H9 (cell line): ENCODE measurements at regions not wholly inside any gene's neighbourhood (a gene's known extent, or its start where the extent isn't known, plus 50 kb on each side); places are given as distances from the start of the nearest gene placed in this dataset.
"Not testable (repeated sequence)": the region's sequence is repeated elsewhere in the genome, so short reads cannot be mapped to it uniquely, and the experiment has no call there.

Experiments used
- DNase-seq: peaks from one replicate; pipeline ENCODE4 v3.0.0-alpha.2; 2017
- H2AFZ ChIP-seq: one replicate; pipeline ENCODE4 v1.6.1; 2013; ENCODE audit warnings: mild to moderate bottlenecking, low read length, control low read depth, moderate library complexity
- H2AK5ac ChIP-seq: 2 replicates; pipeline ENCODE4 v1.6.1; 2013; ENCODE audit warnings: low read length, control low read depth, mixed read lengths; ENCODE audit not compliant: insufficient read length
- H2BK120ac ChIP-seq: one replicate; pipeline ENCODE4 v1.6.1; 2013; ENCODE audit warnings: low read depth, mild to moderate bottlenecking, low read length, control low read depth, inconsistent platforms; ENCODE audit not compliant: poor library complexity, severe bottlenecking
- H2BK12ac ChIP-seq: 2 replicates; pipeline ENCODE4 v1.6.1; 2013; ENCODE audit warnings: low read length, control low read depth, mixed read lengths, low read depth; ENCODE audit not compliant: insufficient read length
- H2BK15ac ChIP-seq: 2 replicates; pipeline ENCODE4 v1.6.1; 2013; ENCODE audit warnings: low read depth, low read length, control low read depth
- H2BK20ac ChIP-seq: one replicate; pipeline ENCODE4 v1.6.1; 2013; ENCODE audit warnings: low read depth, mild to moderate bottlenecking, low read length, control low read depth, inconsistent platforms; ENCODE audit not compliant: poor library complexity, severe bottlenecking
- H2BK5ac ChIP-seq: 2 replicates; pipeline ENCODE4 v1.6.1; 2013; ENCODE audit warnings: low read length, control low read depth, mixed read lengths; ENCODE audit not compliant: insufficient read length
- H3K14ac ChIP-seq: 2 replicates; pipeline ENCODE4 v1.6.1; 2013; ENCODE audit warnings: low read length, control low read depth; ENCODE audit not compliant: insufficient read depth
- H3K18ac ChIP-seq: 2 replicates; pipeline ENCODE4 v1.6.1; 2013; ENCODE audit warnings: low read depth, mild to moderate bottlenecking, mixed read lengths, low read length, control low read depth; ENCODE audit not compliant: insufficient read length
- H3K23ac ChIP-seq: 2 replicates; pipeline ENCODE4 v1.6.1; 2013; ENCODE audit warnings: low read length, control low read depth, mixed read lengths, low read depth; ENCODE audit not compliant: insufficient read length
- H3K23me2 ChIP-seq: 2 replicates; pipeline ENCODE4 v1.6.1; 2013; ENCODE audit warnings: low read depth, mild to moderate bottlenecking, mixed read lengths, low read length, control low read depth; ENCODE audit not compliant: insufficient read length, poor library complexity, severe bottlenecking
- H3K27ac ChIP-seq: 2 replicates; pipeline ENCODE4 v1.5.1; 2013; ENCODE audit warnings: low read length, control low read depth, mixed read lengths, low read depth; ENCODE audit not compliant: insufficient read length
- H3K27me3 ChIP-seq: 2 replicates; pipeline ENCODE4 v1.6.1; 2013; ENCODE audit warnings: low read length, control low read depth, inconsistent platforms; ENCODE audit not compliant: insufficient read depth
- H3K4ac ChIP-seq: 2 replicates; pipeline ENCODE4 v1.6.1; 2013; ENCODE audit warnings: low read depth, mild to moderate bottlenecking, control low read depth, inconsistent platforms, low read length, moderate library complexity
- H3K4me1 ChIP-seq: 2 replicates; pipeline ENCODE4 v1.6.1; 2013; ENCODE audit warnings: low read length, control low read depth, inconsistent platforms; ENCODE audit not compliant: insufficient read depth
- H3K4me2 ChIP-seq: 2 replicates; pipeline ENCODE4 v1.6.1; 2013; ENCODE audit warnings: low read length, control low read depth, mixed read lengths; ENCODE audit not compliant: insufficient read length, insufficient read depth
- H3K56ac ChIP-seq: 2 replicates; pipeline ENCODE4 v1.6.1; 2013; ENCODE audit warnings: low read depth, mild to moderate bottlenecking, mixed read lengths, low read length, control low read depth; ENCODE audit not compliant: insufficient read length
- H3K79me1 ChIP-seq: 2 replicates; pipeline ENCODE4 v1.6.1; 2013; ENCODE audit warnings: low read depth, mild to moderate bottlenecking, moderate library complexity, low read length, control low read depth, inconsistent platforms; ENCODE audit not compliant: insufficient read depth, poor library complexity, severe bottlenecking
- H3K79me2 ChIP-seq: 2 replicates; pipeline ENCODE4 v1.6.1; 2013; ENCODE audit warnings: low read length, control low read depth, inconsistent platforms; ENCODE audit not compliant: insufficient read depth
- H3K9ac ChIP-seq: 2 replicates; pipeline ENCODE4 v1.6.1; 2013; ENCODE audit warnings: low read length, control low read depth, mixed read lengths; ENCODE audit not compliant: insufficient read length; ENCODE audit errors: extremely low read depth
- H3K9me3 ChIP-seq: one replicate; pipeline ENCODE4 v1.6.1; 2013; ENCODE audit warnings: low read depth, low read length, inconsistent platforms; ENCODE audit not compliant: control insufficient read depth
- H3T11ph ChIP-seq: one replicate; pipeline ENCODE4 v1.6.1; 2013; ENCODE audit warnings: mild to moderate bottlenecking, low read length, control low read depth, inconsistent platforms
- H4K20me1 ChIP-seq: one replicate; pipeline ENCODE4 v1.6.1; 2013; ENCODE audit not compliant: control insufficient read depth, insufficient read length, insufficient read depth
- H4K5ac ChIP-seq: 2 replicates; pipeline ENCODE4 v1.6.1; 2013; ENCODE audit warnings: low read depth, mild to moderate bottlenecking, mixed read lengths, low read length, control low read depth; ENCODE audit not compliant: insufficient read length
- H4K8ac ChIP-seq: replicated peaks from 2 replicates; pipeline ENCODE4 v1.6.1; 2013; ENCODE audit warnings: low read length, control low read depth, mixed read lengths, low read depth; ENCODE audit not compliant: insufficient read length
- H4K91ac ChIP-seq: 2 replicates; pipeline ENCODE4 v1.6.1; 2013; ENCODE audit warnings: low read depth, mild to moderate bottlenecking, moderate library complexity, mixed read lengths, low read length, control low read depth; ENCODE audit not compliant: insufficient read length
- H3K27ac Mint-ChIP-seq, 3 experiments: 2 replicates in 2 of 3; 3 replicates in 1 of 3; pipeline ENCODE4 v1.8.0; 2020 to 2021; ENCODE audit warnings: mixed read lengths in 3 of 3, mild to moderate bottlenecking in 1 of 3, moderate library complexity in 1 of 3
- H3K27me3 Mint-ChIP-seq: 2 replicates; pipeline ENCODE4 v1.8.0; 2021; ENCODE audit warnings: low read depth, mild to moderate bottlenecking, moderate library complexity, mixed read lengths
- H3K36me3 Mint-ChIP-seq, 3 experiments: 2 replicates in 2 of 3; 3 replicates in 1 of 3; pipeline ENCODE4 v1.8.0; 2020 to 2021; ENCODE audit warnings: low read depth in 3 of 3, mixed read lengths in 3 of 3; ENCODE audit not compliant: insufficient read depth in 1 of 3
- H3K4me1 Mint-ChIP-seq, 2 experiments: 2 replicates each; pipeline ENCODE4 v1.8.0; 2020; ENCODE audit warnings: mixed read lengths in 2 of 2
- H3K4me3 Mint-ChIP-seq, 2 experiments: 2 replicates in 1 of 2; 3 replicates in 1 of 2; pipeline ENCODE4 v1.8.0; 2020 to 2021; ENCODE audit warnings: mild to moderate bottlenecking in 2 of 2, mixed read lengths in 2 of 2, moderate library complexity in 1 of 2
- H3K9me3 Mint-ChIP-seq, 2 experiments: 2 replicates in 1 of 2; 3 replicates in 1 of 2; pipeline ENCODE4 v1.8.0; 2020; ENCODE audit warnings: mild to moderate bottlenecking in 2 of 2, mixed read lengths in 2 of 2, moderate library complexity in 1 of 2
- CTCF ChIP-seq: fragments of 200-600 bp; sonication (generic); conservative IDR thresholded peaks from 3 replicates; pipeline ENCODE4 v1.8.0; 2021; ENCODE audit warnings: antibody characterized with exemption, mild to moderate bottlenecking
- WGBS: extraction: QIAGEN DNeasy Blood & Tissue Kit; methylation state at CpG from one replicate; pipeline ENCODE4 v1.1.7; 2013; ENCODE audit warnings: missing lambda C conversion rate, low lambda C conversion rate, mixed read lengths; ENCODE audit not compliant: insufficient read length; ENCODE audit errors: extremely low coverage; 5-methylcytosine and 5-hydroxymethylcytosine counted together

- Histone ChIP-seq H3K27me3 (no peaks in the 10 kb centered on the region), H3K79me2 (no peaks in the 10 kb centered on the region), H2AFZ (no peak overlapping the region), H3K4ac (no peak overlapping the region), H2BK15ac (no peak overlapping the region), H2BK12ac (peak overlapping the region; percentile 86), H2BK5ac (no peak overlapping the region), H3K4me2 (peak overlapping the region; percentile 74), H3K27ac (no peak overlapping the region), H4K8ac (no peak overlapping the region), H3K9me3 (no peaks in the 10 kb centered on the region), H4K5ac (no peak overlapping the region), H3K79me1 (no peaks in the 10 kb centered on the region), H3K23me2 (peaks cover 9% of the 10 kb centered on the region), H3K4me1 (peaks cover 5% of the 10 kb centered on the region; the same call in 1 of the 2 replicates), H3K23ac (no peak overlapping the region), H4K20me1 (no peaks in the 10 kb centered on the region), H3K9ac (no peak overlapping the region), H2BK20ac (no peak overlapping the region), H2BK120ac (no peak overlapping the region), H2AK5ac (no peak overlapping the region), H3K56ac (no peak overlapping the region), H3K18ac (peak overlapping the region; percentile 40), H3T11ph (no peak overlapping the region), H3K14ac (no peak overlapping the region), H4K91ac (no peak overlapping the region)
- Mint-ChIP-seq H3K36me3 (peaks cover 13 to 39% (median 36%) of the 10 kb centered on the region in 3 experiments), H3K4me1 (peaks cover 52 to 57% of the 10 kb centered on the region in 2 experiments), H3K27ac (peak overlapping the region; percentile 84 to 96 (median 93)), H3K27me3 (no peaks in the 10 kb centered on the region), H3K9me3 (no peaks in the 10 kb centered on the region), H3K4me3 (peak overlapping the region; percentile 70 to 76)
- no CpG with 5 or more reads among the region's 4 CpGs for WGBS
- DNase-seq, result peak; percentile 82
- TF ChIP-seq CTCF, result no peak
Observed at GRCh38 chr3:62951037-62951613, 75.9 kb upstream of the CADPS start.

GRCh38 chr3:62951880-62952279 is 76.7 kb upstream of the CADPS start:
- Mint-ChIP-seq H3K36me3 (peaks cover 13 to 45% (median 42%) of the 10 kb centered on the region in 3 experiments), H3K4me3 (peak overlapping the region; percentile 22 to 70), H3K4me1 (peaks cover 49 to 57% of the 10 kb centered on the region in 2 experiments), H3K27ac (peak overlapping the region in 1 of 3 experiments; percentile 12; a peak in 2 of 7 replicates)
- H3K14ac ChIP-seq, H3T11ph ChIP-seq, H3K9me3 Mint-ChIP-seq, H4K20me1 ChIP-seq, H2AFZ ChIP-seq, H3K27me3 ChIP-seq, H2BK12ac ChIP-seq, H4K91ac ChIP-seq, H3K56ac ChIP-seq, H2BK5ac ChIP-seq, H3K79me1 ChIP-seq, H3K23me2 ChIP-seq, H2BK120ac ChIP-seq, DNase-seq, H3K27ac ChIP-seq, H2BK20ac ChIP-seq, H3K79me2 ChIP-seq, H3K9ac ChIP-seq, H4K8ac ChIP-seq, H2AK5ac ChIP-seq, H4K5ac ChIP-seq, H2BK15ac ChIP-seq, H3K9me3 ChIP-seq, H3K4me1 ChIP-seq, H3K18ac ChIP-seq, H3K23ac ChIP-seq, H3K4ac ChIP-seq, H3K27me3 Mint-ChIP-seq: not testable (repeated sequence)
- peak overlapping the region; percentile 74 for H3K4me2 ChIP-seq
